SK-N-SH treated with all-trans-retinoic acid at 6 μM for 48 hours (cell line): ENCODE measurements at regions not wholly inside any gene's neighbourhood (a gene's known extent, or its start where the extent isn't known, plus 50 kb on each side); places are given as distances from the start of the nearest gene placed in this dataset.
A peak's percentile ranks its signal among the peaks of the same experiment; 100 is the strongest.
"Not testable (repeated sequence)": the region's sequence is repeated elsewhere in the genome, so short reads cannot be mapped to it uniquely, and the experiment has no call there.

ENCODE experiments used
- ATAC-seq: fragments of 200-7000 bp; cut with Tn5 transposase; 3 replicates; pipeline ENCODE4 v1.9.1; 2020; ENCODE audit warnings: mild to moderate bottlenecking, moderate library complexity
- ARNTL ChIP-seq: fragments of 450-650 bp; formaldehyde crosslinking; IDR thresholded peaks from 2 replicates; pipeline ENCODE4 v1.5.0; 2020; ENCODE audit warnings: low read depth, mild to moderate bottlenecking, moderate library complexity, borderline replicate concordance
- BACH2 ChIP-seq: fragments of 250-450 bp; sonication (Bioruptor Pico); IDR thresholded peaks from 2 replicates; pipeline ENCODE4 v1.9.0; 2021; ENCODE audit warnings: mild to moderate bottlenecking, borderline replicate concordance
- CREB5 ChIP-seq: fragments of 250-450 bp; sonication (Bioruptor Pico); IDR thresholded peaks from 2 replicates; pipeline ENCODE4 v1.5.1; 2020; ENCODE audit warnings: low read depth, mild to moderate bottlenecking, moderate library complexity
- CSDC2 ChIP-seq: fragments of 250-450 bp; sonication (Bioruptor Pico); IDR thresholded peaks from 2 replicates; pipeline ENCODE4 v1.5.0; 2020; ENCODE audit warnings: mild to moderate bottlenecking, moderate library complexity
- GLIS3 ChIP-seq: fragments of 250-450 bp; sonication (Bioruptor Pico); IDR thresholded peaks from 2 replicates; pipeline ENCODE4 v1.5.0; 2020; ENCODE audit warnings: mild to moderate bottlenecking, moderate library complexity
- ISL1 ChIP-seq: fragments of 250-450 bp; sonication (Bioruptor Pico); IDR thresholded peaks from 2 replicates; pipeline ENCODE4 v2.1.2; 2022; ENCODE audit warnings: mild to moderate bottlenecking, moderate library complexity
- OSR1 ChIP-seq: fragments of 250-450 bp; sonication (Bioruptor Pico); IDR thresholded peaks from 2 replicates; pipeline ENCODE4 v1.8.0; 2022; ENCODE audit warnings: moderate library complexity, mild to moderate bottlenecking, inconsistent platforms
- PATZ1 ChIP-seq: fragments of 250-450 bp; sonication (Bioruptor Pico); IDR thresholded peaks from 2 replicates; pipeline ENCODE4 v1.8.0; 2020; ENCODE audit warnings: mild to moderate bottlenecking, moderate library complexity, borderline replicate concordance
- PPARA ChIP-seq: fragments of 250-450 bp; sonication (Bioruptor Pico); IDR thresholded peaks from 2 replicates; pipeline ENCODE4 v1.5.0; 2020; ENCODE audit warnings: mild to moderate bottlenecking, borderline replicate concordance
- RARB ChIP-seq: fragments of 250-450 bp; sonication (Bioruptor Pico); IDR thresholded peaks from 2 replicates; pipeline ENCODE4 v1.8.0; 2021; ENCODE audit warnings: mild to moderate bottlenecking, moderate library complexity
- SNAI2 ChIP-seq: fragments of 250-450 bp; sonication (Bioruptor Pico); IDR thresholded peaks from 2 replicates; pipeline ENCODE4 v1.5.0; 2020; ENCODE audit warnings: mild to moderate bottlenecking, moderate library complexity
- TCF4 ChIP-seq: fragments of 250-450 bp; sonication (Bioruptor Pico); IDR thresholded peaks from 2 replicates; pipeline ENCODE4 v1.8.0; 2021; ENCODE audit warnings: mild to moderate bottlenecking, moderate library complexity, borderline replicate concordance
- TOX ChIP-seq: fragments of 250-450 bp; sonication (Bioruptor Pico); IDR thresholded peaks from 2 replicates; pipeline ENCODE4 v1.8.0; 2021; ENCODE audit warnings: mild to moderate bottlenecking, moderate library complexity, borderline replicate concordance
- TSHZ2 ChIP-seq: fragments of 250-450 bp; sonication (Bioruptor Pico); IDR thresholded peaks from 2 replicates; pipeline ENCODE4 v1.5.0; 2020; ENCODE audit warnings: mild to moderate bottlenecking, moderate library complexity
- ZC3H10 ChIP-seq: fragments of 250-450 bp; sonication (Bioruptor Pico); IDR thresholded peaks from 2 replicates; pipeline ENCODE4 v1.5.1; 2021; ENCODE audit warnings: mild to moderate bottlenecking, moderate library complexity
- ZFP3 ChIP-seq: fragments of 250-450 bp; sonication (Bioruptor Pico); IDR thresholded peaks from 2 replicates; pipeline ENCODE4 v1.5.0; 2020; ENCODE audit warnings: mild to moderate bottlenecking, moderate library complexity
- ZFP30 ChIP-seq: fragments of 450-650 bp; formaldehyde crosslinking; IDR thresholded peaks from 2 replicates; pipeline ENCODE4 v1.5.0; 2022; ENCODE audit warnings: mild to moderate bottlenecking, moderate library complexity
- ZNF565 ChIP-seq: fragments of 450-650 bp; formaldehyde crosslinking; conservative IDR thresholded peaks from 2 replicates; pipeline ENCODE4 v1.5.0; 2020; ENCODE audit warnings: low read depth, mild to moderate bottlenecking, moderate library complexity
- ZNF70 ChIP-seq: fragments of 450-650 bp; formaldehyde crosslinking; IDR thresholded peaks from 2 replicates; pipeline ENCODE4 v1.5.0; 2020; ENCODE audit warnings: mild to moderate bottlenecking, moderate library complexity
- ZNF8 ChIP-seq: fragments of 450-650 bp; formaldehyde crosslinking; IDR thresholded peaks from 2 replicates; pipeline ENCODE4 v1.5.0; 2020; ENCODE audit warnings: mild to moderate bottlenecking, moderate library complexity
- TF ChIP-seq, protein P1 (sequence below): fragments of 250-450 bp; sonication (Bioruptor Pico); IDR thresholded peaks from 2 replicates; pipeline ENCODE4 v1.5.1; 2021; ENCODE audit warnings: mild to moderate bottlenecking, moderate library complexity

- peak; percentile 41 for ATAC-seq
These were observed 259.0 kb upstream of the ERBB4 start for GRCh38 chr2:212797484-212798205.

DNA sequence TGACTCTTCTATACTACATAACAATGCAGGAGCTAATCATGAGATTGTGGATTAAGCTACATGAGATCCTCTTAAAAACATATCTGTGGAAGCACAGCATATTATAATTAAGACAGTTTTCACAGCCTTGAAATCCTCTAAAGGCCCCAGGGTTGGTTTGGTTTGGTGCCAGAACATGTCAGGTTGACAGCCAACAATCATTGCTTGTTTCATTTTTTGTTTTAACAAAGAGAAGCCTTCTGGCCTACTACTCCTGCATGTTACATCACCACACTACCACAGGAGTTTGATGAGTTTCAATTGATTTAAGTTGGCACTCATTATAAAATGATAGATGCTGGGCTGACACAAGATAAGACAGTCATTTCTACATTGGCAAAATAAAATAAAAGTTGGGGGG, 255.9 kb upstream of the ERBB4 start:
- ATAC-seq = no peak
- TF ChIP-seq ZNF70 (no peak), CREB5 (CRISPR knock-in tag) (no peak), ARNTL (CRISPR knock-in tag) (no peak), CSDC2 (CRISPR knock-in tag) (no peak), PATZ1 (CRISPR knock-in tag) (no peak), ZNF8 (CRISPR knock-in tag) (no peak), PPARA (CRISPR knock-in tag) (no peak), BACH2 (CRISPR knock-in tag) (no peak), ZNF565 (no peak), OSR1 (CRISPR knock-in tag) (no peak), TSHZ2 (CRISPR knock-in tag) (no peak)

More at GRCh38 chr2:212797484-212798205, 259.0 kb upstream of the ERBB4 start:
- TF ChIP-seq ARNTL (CRISPR knock-in tag) (no peak), ISL1 (peak; percentile 40)

GRCh38 chr2:212791569-212791968, 253.0 kb upstream of the ERBB4 start:
- TF ChIP-seq RARB = no peak
- TF ChIP-seq ZNF565 = no peak
- no peak for TF ChIP-seq ISL1
- no peak for TF ChIP-seq CSDC2 (CRISPR knock-in tag)
- no peak for TF ChIP-seq ARNTL (CRISPR knock-in tag)
- no peak for TF ChIP-seq OSR1 (CRISPR knock-in tag)
- TF ChIP-seq, protein P1, sequence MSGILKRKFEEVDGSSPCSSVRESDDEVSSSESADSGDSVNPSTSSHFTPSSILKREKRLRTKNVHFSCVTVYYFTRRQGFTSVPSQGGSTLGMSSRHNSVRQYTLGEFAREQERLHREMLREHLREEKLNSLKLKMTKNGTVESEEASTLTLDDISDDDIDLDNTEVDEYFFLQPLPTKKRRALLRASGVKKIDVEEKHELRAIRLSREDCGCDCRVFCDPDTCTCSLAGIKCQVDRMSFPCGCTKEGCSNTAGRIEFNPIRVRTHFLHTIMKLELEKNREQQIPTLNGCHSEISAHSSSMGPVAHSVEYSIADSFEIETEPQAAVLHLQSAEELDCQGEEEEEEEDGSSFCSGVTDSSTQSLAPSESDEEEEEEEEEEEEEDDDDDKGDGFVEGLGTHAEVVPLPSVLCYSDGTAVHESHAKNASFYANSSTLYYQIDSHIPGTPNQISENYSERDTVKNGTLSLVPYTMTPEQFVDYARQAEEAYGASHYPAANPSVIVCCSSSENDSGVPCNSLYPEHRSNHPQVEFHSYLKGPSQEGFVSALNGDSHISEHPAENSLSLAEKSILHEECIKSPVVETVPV = no peak
- no peak for TF ChIP-seq TCF4 (CRISPR knock-in tag)
- TF ChIP-seq TSHZ2 (CRISPR knock-in tag) = no peak
- no peak for TF ChIP-seq TOX (CRISPR knock-in tag)
- no peak for TF ChIP-seq ZFP30 (CRISPR knock-in tag)
- TF ChIP-seq ZC3H10 = no peak
- TF ChIP-seq SNAI2 (CRISPR knock-in tag) = no peak
- no peak for TF ChIP-seq ZNF8 (CRISPR knock-in tag)
- TF ChIP-seq CREB5 (CRISPR knock-in tag) = no peak
- TF ChIP-seq PPARA (CRISPR knock-in tag) = no peak
- TF ChIP-seq PATZ1 (CRISPR knock-in tag) = no peak
- TF ChIP-seq GLIS3 (CRISPR knock-in tag) = no peak
- no peak for TF ChIP-seq ZFP3
- ATAC-seq = no peak

DNA sequence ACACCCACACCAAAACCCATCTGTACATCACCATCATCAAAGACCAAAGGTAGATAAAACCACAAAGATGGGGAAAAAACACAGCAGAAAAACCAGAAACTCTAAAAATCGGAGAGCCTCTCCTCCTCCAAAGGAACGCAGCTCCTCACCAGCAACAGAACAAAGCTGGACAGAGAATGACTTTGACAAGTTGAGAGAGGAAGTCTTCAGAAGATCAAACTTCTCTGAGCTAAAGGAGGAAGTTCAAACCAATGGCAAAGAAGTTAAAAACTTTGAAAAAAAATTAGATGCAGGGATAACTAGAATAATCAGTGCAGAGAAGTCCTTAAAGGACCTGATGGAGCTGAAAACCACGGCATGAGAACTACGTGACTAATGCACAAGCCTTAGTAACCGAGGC, 247.5 kb upstream of the ERBB4 start:
- ATAC-seq = not testable (repeated sequence)
